ENCODE measurements at regions not wholly inside any gene's neighbourhood (a gene's known extent, or its start where the extent isn't known, plus 50 kb on each side); places are given as distances from the start of the nearest gene placed in this dataset.

- TF ChIP-seq CTCF (IDR thresholded peaks at IDR 0.05) (no peak), POLR2A (IDR thresholded peaks at IDR 0.05) (no peak)
Measured at GRCh38 chr6:139577763-139578604, 203.5 kb upstream of the CITED2 start.
